ENCODE measurements at regions not wholly inside any gene's neighbourhood (a gene's known extent, or its start where the extent isn't known, plus 50 kb on each side); places are given as distances from the start of the nearest gene placed in this dataset.
A peak's percentile ranks its signal among the peaks of the same experiment; 100 is the strongest.
"Not testable (repeated sequence)": the region's sequence is repeated elsewhere in the genome, so short reads cannot be mapped to it uniquely, and the experiment has no call there.

DNA sequence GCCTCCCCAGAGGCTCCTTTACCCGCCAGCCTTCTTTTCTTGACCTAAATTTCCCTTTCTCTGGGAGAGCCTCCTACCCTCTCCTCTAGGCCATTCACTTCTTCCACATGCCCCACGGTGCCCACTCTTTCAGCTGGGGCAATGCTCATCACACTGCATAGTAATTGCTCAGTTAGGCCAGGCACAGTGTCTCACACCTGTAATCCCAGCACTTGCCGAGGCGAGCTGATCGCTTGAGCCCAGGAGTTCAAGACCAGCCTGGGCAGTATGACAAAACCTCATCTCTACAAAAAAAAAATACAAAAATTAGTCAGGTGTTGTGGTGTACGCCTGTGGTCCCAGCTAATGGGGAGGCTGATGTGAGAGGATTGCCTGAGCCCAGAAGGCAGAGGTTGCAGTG is 1956.7 kb downstream of the FOXD4L5 start:
- H3K4me3 ChIP-seq; H3K4me1 ChIP-seq (ENCODE audit: low read depth); H3K36me3 ChIP-seq; H3K9me3 ChIP-seq (ENCODE audit: low read depth); H3K27ac ChIP-seq; DNase-seq (ENCODE audit: low read depth in 1 of 2, low spot score in 1 of 2); H3K27me3 ChIP-seq: not testable (repeated sequence)

DNA sequence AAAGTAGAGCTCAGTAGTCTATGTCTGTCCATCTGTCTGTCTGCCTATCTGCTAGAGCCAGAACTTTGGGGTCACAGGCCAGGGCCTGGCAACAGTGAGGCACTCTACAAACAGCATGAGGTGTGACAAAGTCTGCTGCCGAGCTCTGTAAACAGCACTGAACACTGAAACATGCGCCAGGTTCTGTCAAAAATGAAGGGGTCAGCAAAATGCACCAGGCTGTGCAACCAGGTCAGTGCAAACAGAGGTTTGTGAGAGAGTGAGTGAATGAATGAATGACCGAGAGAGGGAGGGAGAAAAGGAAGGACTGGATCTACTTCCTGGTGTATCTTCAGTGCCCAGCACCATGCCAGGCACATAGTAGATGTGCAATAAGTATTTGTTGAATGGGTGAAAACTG is 1957.8 kb downstream of the FOXD4L5 start:
- not testable (repeated sequence) for H3K27me3 ChIP-seq; H3K4me3 ChIP-seq; H3K4me1 ChIP-seq (ENCODE audit: low read depth)

DNA sequence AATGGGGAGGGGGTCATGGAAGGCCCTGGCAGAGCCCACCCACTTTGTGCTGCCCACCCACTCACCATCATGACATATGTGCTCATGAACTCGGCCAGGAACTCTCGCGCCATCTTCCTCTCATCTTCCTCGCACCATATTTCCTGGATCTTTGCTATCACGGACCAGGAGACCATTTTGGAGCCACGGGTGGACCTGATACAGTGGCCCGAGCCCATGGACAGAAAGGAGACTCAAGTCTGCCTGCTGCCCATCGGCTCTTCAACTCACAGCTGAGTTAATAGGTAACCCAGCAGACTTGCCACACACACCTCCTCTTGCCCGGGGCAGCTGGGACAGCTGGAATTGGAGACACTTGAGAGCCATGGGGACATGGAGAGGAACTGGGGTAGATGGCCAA is 1958.3 kb downstream of the FOXD4L5 start:
- H3K36me3 ChIP-seq; DNase-seq (ENCODE audit: low read depth in 1 of 2, low spot score in 1 of 2); H3K27me3 ChIP-seq: not testable (repeated sequence)

More for the DNA sequence above, 1957.8 kb downstream of the FOXD4L5 start:
- DNase-seq (ENCODE audit: low read depth in 1 of 2, low spot score in 1 of 2); H3K9me3 ChIP-seq (ENCODE audit: low read depth); H3K36me3 ChIP-seq; H3K27ac ChIP-seq: not testable (repeated sequence)

DNA sequence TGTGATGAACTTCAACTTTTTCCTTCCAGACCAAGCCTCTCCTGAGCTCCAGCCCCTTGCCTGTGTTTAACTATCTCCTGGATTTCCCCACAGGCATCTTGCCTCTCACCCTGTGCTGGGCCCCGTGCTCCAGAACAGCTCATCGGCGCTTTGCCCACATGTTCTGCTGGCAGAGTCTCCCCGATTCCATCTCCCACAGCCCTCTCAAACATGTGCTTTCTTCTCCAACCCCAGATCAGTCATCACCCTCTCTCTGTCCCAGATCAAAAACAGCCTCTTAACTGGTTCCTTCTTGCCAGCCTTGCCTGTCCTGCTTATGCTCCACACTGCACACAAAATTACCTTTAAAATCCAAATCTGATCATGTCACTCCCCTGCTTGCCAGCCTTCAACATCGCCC is 1959.3 kb downstream of the FOXD4L5 start:
- not testable (repeated sequence) for DNase-seq (ENCODE audit: low read depth in 1 of 2, low spot score in 1 of 2); H3K27ac ChIP-seq; H3K4me3 ChIP-seq; H3K36me3 ChIP-seq; H3K27me3 ChIP-seq; H3K9me3 ChIP-seq (ENCODE audit: low read depth); H3K4me1 ChIP-seq (ENCODE audit: low read depth)

More for the DNA sequence above, 1958.3 kb downstream of the FOXD4L5 start:
- H3K27ac ChIP-seq; H3K4me1 ChIP-seq (ENCODE audit: low read depth); H3K4me3 ChIP-seq; H3K9me3 ChIP-seq (ENCODE audit: low read depth): not testable (repeated sequence)

DNA sequence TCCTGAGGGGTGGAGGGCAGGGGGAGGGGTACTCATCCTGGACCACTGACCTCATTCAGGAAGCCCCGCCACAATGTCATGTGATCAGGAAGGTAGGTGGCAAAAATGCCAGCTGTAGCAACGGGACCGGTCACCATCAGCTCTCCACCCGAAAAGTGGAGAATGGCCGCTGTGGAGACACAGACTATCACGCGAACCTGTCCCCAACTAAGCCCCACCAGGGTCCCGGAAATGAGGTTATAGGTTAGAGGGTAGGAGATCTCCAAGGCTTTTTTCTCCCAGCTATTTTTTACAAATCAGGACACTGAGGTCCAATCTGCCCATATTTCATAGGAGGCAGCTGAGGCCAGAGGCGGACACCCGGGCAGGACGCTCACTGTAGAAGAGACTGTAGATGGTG is 1966.9 kb downstream of the FOXD4L5 start:
- H3K36me3 ChIP-seq; DNase-seq (ENCODE audit: low read depth in 1 of 2, low spot score in 1 of 2); H3K4me1 ChIP-seq (ENCODE audit: low read depth); H3K9me3 ChIP-seq (ENCODE audit: low read depth); H3K4me3 ChIP-seq; H3K27ac ChIP-seq; H3K27me3 ChIP-seq: not testable (repeated sequence)

DNA sequence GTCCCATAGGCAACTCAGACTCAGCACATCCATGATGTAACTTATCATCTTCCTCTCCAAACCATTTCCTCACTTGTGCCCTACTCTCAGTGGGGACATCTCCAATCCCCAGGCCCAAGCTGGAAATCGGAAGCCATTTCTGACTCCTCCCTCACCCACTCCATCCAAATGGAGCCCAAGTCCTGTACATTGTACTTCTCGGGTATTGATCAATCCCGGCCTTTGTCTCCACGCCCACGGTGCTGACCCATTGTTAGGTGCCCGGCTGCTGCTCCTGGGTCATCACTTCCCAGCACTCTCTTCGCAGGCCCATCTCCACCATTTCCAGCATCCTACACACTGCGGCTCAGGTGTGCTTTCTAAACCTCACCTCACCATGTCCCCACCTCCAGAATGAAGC is 1969.6 kb downstream of the FOXD4L5 start:
- not testable (repeated sequence) for H3K4me1 ChIP-seq (ENCODE audit: low read depth); DNase-seq (ENCODE audit: low read depth in 1 of 2, low spot score in 1 of 2); H3K4me3 ChIP-seq; H3K36me3 ChIP-seq; H3K9me3 ChIP-seq (ENCODE audit: low read depth); H3K27me3 ChIP-seq; H3K27ac ChIP-seq

DNA sequence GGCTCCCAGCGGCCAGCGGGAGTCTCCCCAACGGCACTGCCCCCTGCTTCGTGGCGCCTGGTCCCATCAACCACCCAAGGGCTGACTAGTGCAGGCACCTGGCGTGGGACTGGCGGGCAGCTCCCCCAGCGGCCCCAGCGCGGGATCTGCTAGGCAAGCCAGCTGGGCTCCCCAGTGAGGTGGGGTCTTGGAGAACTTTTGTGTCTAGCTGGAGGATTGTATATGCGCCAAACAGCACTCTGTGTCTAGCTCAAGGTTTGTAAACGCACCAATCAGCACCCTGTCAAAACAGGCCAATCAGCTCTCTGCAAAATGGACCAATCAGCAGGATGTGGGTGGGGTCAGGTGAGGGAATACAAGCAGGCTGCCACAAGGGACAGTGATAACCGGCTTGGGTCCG is 1988.2 kb downstream of the FOXD4L5 start:
- not testable (repeated sequence) for H3K9me3 ChIP-seq (ENCODE audit: low read depth); H3K27ac ChIP-seq; H3K36me3 ChIP-seq; H3K4me1 ChIP-seq (ENCODE audit: low read depth); DNase-seq (ENCODE audit: low read depth in 1 of 2, low spot score in 1 of 2); H3K27me3 ChIP-seq; H3K4me3 ChIP-seq

DNA sequence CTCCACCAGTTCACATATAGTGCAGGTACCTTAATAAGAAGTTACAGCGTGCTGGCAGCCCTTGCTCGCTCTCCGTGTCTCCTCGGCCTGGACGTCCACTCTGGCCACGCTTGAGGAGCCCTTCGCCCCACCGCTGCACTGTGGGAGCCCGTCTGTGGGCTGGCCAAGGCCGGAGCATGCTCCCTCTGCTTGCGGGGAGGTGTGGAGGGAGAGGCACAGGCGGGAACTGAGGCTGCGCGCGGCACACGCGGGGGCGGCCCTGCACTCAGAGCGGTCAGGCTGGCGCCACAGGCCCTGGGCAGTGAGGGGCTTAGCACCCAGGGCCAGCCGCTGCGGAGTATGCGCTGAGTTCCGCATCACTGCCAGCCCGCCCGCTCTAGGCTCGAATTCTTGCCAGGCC is 1988.6 kb downstream of the FOXD4L5 start:
- not testable (repeated sequence) for H3K27me3 ChIP-seq; DNase-seq (ENCODE audit: low read depth in 1 of 2, low spot score in 1 of 2); H3K36me3 ChIP-seq; H3K9me3 ChIP-seq (ENCODE audit: low read depth); H3K27ac ChIP-seq; H3K4me1 ChIP-seq (ENCODE audit: low read depth); H3K4me3 ChIP-seq

DNA sequence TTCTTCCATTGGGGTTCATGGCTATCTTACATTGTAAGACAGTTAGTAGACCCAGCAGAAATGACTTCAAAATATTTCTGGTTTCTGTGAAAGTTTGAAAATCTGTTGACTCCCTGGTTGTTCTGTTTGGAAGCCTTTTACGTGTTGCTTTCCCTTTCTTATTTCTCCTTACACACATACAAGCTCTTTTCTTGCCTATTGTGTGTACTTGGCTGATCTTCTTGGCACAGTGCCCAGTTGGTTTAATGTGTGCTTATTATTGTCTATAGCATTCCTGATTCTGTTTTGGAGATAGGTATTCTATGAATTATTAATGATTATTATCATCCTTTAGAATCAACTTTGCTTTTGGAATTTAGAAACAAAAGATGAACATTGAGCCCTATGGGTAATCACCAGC is 1995.0 kb downstream of the FOXD4L5 start:
- peak; percentile 1 to 3 for DNase-seq (ENCODE audit: low read depth in 1 of 2, low spot score in 1 of 2)
- H3K36me3 ChIP-seq; H3K9me3 ChIP-seq (ENCODE audit: low read depth); H3K27me3 ChIP-seq; H3K27ac ChIP-seq; H3K4me3 ChIP-seq; H3K4me1 ChIP-seq (ENCODE audit: low read depth): not testable (repeated sequence)

All from cardiac muscle cell (in vitro differentiated cells and primary cell).